ENCODE measurements at regions not wholly inside any gene's neighbourhood (a gene's known extent, or its start where the extent isn't known, plus 50 kb on each side); places are given as distances from the start of the nearest gene placed in this dataset.

DNA sequence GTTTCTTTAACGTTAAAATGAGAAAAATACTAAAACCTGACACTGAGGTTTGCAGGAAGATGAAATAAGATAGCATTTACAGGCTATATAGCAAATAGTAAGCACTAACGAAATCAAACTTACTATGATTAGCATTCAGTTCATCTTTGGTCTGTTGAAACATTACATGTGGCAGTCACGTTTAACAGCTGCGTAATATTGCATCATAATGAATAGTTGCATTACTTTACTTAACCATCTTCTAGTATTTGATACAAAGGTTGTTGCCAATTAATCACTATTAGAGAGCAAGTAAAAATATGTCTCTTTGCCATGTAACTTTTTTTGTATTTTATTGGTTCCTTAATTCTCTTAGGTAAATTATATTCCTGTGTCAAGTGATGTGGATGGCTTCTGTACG is 131.8 kb upstream of the GHITM start:
- no peak for DNase-seq (ENCODE audit: low read depth, low spot score)
- no peaks in the 10 kb centered on the region for H3K4me1 Mint-ChIP-seq
- TF ChIP-seq, protein P1, sequence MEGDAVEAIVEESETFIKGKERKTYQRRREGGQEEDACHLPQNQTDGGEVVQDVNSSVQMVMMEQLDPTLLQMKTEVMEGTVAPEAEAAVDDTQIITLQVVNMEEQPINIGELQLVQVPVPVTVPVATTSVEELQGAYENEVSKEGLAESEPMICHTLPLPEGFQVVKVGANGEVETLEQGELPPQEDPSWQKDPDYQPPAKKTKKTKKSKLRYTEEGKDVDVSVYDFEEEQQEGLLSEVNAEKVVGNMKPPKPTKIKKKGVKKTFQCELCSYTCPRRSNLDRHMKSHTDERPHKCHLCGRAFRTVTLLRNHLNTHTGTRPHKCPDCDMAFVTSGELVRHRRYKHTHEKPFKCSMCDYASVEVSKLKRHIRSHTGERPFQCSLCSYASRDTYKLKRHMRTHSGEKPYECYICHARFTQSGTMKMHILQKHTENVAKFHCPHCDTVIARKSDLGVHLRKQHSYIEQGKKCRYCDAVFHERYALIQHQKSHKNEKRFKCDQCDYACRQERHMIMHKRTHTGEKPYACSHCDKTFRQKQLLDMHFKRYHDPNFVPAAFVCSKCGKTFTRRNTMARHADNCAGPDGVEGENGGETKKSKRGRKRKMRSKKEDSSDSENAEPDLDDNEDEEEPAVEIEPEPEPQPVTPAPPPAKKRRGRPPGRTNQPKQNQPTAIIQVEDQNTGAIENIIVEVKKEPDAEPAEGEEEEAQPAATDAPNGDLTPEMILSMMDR (conservative IDR thresholded peaks at IDR 0.05): no peak
- no peak overlapping the region for H3K4me3 Mint-ChIP-seq
- H3K27ac Mint-ChIP-seq (ENCODE audit: unreplicated experiment): no peak overlapping the region
- H3K9me3 Mint-ChIP-seq: no peaks in the 10 kb centered on the region
- H3K27me3 Mint-ChIP-seq (ENCODE audit: low read depth): peaks cover 4% of the 10 kb centered on the region
- H3K36me3 Mint-ChIP-seq (ENCODE audit: low read depth): no peaks in the 10 kb centered on the region

DNA sequence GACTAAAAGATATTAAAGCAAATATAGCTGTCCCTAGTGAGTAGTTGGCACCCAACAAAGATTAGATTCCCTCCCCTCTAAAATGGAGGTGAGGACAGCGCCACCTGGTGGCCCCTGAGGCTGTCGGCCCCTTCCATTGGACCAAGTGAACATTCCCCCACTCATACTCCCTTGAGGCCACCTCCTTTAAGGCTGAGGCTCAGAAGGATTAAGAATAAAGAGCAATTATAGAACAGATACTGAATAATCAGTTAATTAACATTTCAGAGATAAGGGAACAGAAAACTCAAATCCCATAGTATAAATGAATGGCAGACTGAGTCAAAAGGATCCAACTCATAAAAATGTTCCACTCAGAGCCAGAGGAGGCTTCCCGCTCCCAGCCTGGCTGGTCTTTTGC is 130.4 kb upstream of the GHITM start:
- no peaks in the 10 kb centered on the region for H3K4me1 Mint-ChIP-seq
- H3K36me3 Mint-ChIP-seq (ENCODE audit: low read depth): no peaks in the 10 kb centered on the region
- no peaks in the 10 kb centered on the region for H3K9me3 Mint-ChIP-seq
- H3K27me3 Mint-ChIP-seq (ENCODE audit: low read depth): peaks cover 4% of the 10 kb centered on the region
- H3K27ac Mint-ChIP-seq (ENCODE audit: unreplicated experiment): no peak overlapping the region
- TF ChIP-seq, protein P1 (conservative IDR thresholded peaks at IDR 0.05): peak; percentile 75
- no peak overlapping the region for H3K4me3 Mint-ChIP-seq
- DNase-seq (ENCODE audit: low read depth, low spot score): peak; percentile 15

DNA sequence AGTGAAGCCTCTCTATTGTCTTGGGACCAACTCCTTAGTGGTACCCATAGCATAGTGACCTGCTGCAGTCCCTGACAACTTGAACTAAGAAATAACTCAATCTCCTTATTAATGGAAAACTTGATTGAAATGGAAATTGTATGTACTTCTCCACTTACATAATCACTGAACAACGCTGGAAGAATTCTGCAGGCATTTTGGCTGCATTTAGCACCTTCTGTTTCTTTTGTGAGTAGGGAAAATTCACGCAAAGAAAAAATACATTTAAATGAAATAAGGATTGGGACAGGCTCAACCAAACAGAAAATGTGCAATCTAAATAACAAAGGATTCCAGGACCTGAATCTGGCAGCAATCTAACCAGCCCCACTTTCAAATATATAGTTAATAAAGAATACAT is 126.9 kb upstream of the GHITM start:
- Mint-ChIP-seq H3K4me1 (no peaks in the 10 kb centered on the region), H3K4me3 (no peak overlapping the region), H3K36me3 (ENCODE audit: low read depth) (no peaks in the 10 kb centered on the region), H3K27me3 (ENCODE audit: low read depth) (peaks cover 4% of the 10 kb centered on the region), H3K9me3 (no peaks in the 10 kb centered on the region), H3K27ac (ENCODE audit: unreplicated experiment) (no peak overlapping the region)
- DNase-seq (ENCODE audit: low read depth, low spot score): no peak
- TF ChIP-seq, protein P1 (conservative IDR thresholded peaks at IDR 0.05): no peak

DNA sequence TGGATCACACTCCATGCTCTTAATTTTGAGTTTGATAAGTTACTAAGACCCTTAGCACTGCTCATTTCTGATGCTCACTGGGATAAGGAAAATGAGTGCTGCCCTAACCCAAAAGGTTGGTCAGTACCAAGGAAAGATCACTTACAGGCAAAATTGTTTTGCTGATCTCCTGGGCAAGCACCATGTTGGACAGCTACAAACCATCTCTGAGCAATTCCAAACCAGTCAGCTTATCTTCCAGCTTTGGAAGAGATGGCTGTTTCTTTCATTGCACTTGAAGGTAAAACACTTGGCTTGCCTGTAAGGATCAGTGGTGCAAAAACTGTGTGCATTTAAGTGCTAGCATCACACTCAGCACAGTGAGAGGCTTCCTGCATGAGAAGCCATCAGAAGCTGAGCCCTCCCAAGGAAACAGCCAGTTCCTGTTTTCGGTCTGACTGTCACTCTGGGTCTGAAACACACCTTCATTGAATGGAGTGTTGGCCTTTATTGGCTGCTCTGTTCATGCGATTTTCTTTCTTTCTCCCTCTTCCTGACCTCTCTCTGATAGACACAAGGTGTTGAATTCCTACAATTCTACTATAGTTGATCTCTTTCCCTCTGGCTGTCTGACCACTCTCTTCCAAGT is 126.4 kb upstream of the GHITM start:
- Mint-ChIP-seq H3K36me3 (ENCODE audit: low read depth) (no peaks in the 10 kb centered on the region), H3K27ac (ENCODE audit: unreplicated experiment) (no peak overlapping the region), H3K4me1 (no peaks in the 10 kb centered on the region), H3K4me3 (no peak overlapping the region), H3K9me3 (no peaks in the 10 kb centered on the region), H3K27me3 (ENCODE audit: low read depth) (peaks cover 4% of the 10 kb centered on the region)
- TF ChIP-seq, protein P1 (conservative IDR thresholded peaks at IDR 0.05): no peak
- no peak for DNase-seq (ENCODE audit: low read depth, low spot score)

DNA sequence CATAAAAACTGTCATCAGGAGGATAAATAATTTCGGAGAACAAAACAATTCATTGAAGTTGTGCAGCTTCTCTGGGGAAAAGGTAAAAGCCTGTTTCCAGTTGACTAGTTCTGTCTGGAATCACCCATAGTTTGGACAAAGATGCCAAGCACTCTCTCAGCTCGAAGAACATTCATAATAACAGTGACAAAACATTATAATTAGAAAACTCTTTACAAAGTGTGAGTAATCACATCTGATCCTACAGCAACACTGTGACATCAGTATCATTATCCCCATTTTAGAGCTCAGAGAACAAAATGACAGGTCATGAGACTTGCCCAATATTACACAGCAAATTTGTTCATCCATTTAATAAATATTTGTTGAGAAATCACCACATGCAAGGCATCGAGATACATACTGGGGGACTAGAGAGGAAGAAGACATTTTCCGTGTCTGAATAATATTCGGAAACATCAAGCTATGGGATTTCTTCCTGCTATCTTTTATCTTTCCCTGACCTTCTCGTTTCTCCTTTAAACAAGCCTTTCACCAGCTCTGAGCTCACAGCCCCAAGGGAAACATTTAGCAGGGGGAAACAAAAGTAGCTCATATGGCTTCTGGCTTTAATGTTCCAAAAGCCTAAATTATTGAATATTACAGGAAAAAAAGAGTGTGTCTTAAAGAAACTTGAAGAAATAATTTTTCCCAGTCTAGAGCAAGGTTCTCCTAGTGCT is 123.3 kb upstream of the GHITM start:
- no peak overlapping the region for H3K4me3 Mint-ChIP-seq
- TF ChIP-seq, protein P1 (conservative IDR thresholded peaks at IDR 0.05): no peak
- DNase-seq (ENCODE audit: low read depth, low spot score): no peak
- H3K9me3 Mint-ChIP-seq: peaks cover under 1% of the 10 kb centered on the region
- no peaks in the 10 kb centered on the region for H3K36me3 Mint-ChIP-seq (ENCODE audit: low read depth)
- H3K27me3 Mint-ChIP-seq (ENCODE audit: low read depth): no peaks in the 10 kb centered on the region
- no peak overlapping the region for H3K27ac Mint-ChIP-seq (ENCODE audit: unreplicated experiment)
- H3K4me1 Mint-ChIP-seq: no peaks in the 10 kb centered on the region
